HG03066 (cell line): ENCODE measurements at regions not wholly inside any gene's neighbourhood (a gene's known extent, or its start where the extent isn't known, plus 50 kb on each side); places are given as distances from the start of the nearest gene placed in this dataset.

ENCODE experiments used
- ATAC-seq: cut with Tn5 transposase; IDR thresholded peaks from one replicate; pipeline ENCODE4 v1.9.1; 2021; ENCODE audit warnings: low read depth; ENCODE audit not compliant: unreplicated experiment

GRCh38 chr6:137772541-137773250 is 94.4 kb upstream of the TNFAIP3 start:
- ATAC-seq: no peak

DNA sequence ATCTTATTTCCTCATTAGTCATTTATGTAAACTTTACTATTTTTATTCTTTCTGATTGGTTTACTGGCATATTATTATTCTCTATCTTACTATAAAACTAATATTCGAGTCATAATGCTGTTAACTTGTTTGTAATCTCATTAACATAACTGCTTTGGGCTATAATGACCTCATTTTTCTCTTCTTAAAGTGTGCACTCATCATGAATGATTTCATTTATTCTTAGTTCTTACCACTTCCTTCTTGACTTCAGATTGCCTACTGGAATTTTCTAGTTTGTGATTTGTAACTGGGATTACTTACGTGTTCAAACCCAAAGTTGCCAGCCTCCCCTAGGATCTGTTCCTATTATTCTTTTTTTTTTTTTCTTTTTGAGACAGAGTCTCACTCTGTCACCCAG is 91.8 kb upstream of the TNFAIP3 start:
- ATAC-seq: no peak

DNA sequence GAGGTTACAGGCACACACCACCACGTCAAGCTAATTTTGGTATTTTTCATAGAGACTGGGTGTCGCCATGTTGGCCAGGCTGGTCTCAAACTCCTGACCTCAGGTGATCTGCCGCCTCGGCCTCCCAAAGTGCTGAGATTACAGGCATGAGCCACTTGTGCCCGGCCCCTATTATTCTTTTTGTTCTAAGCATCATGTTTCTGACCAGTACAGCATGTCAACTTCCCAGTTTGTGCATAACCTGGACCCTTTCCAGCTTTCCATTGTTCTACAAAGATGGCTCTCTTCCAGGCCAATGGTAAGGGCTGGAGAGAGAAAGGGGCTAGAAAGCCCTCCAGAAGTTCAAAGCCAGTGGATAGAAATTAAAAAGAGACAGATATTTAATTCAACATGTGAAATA is 91.3 kb upstream of the TNFAIP3 start:
- no peak for ATAC-seq

GRCh38 chr6:137776256-137776655 is 90.8 kb upstream of the TNFAIP3 start:
- no peak for ATAC-seq

GRCh38 chr6:137776786-137777686 is 90.0 kb upstream of the TNFAIP3 start:
- no peak for ATAC-seq

- no peak for ATAC-seq
These were observed 89.4 kb upstream of the TNFAIP3 start for GRCh38 chr6:137777687-137778075.

DNA sequence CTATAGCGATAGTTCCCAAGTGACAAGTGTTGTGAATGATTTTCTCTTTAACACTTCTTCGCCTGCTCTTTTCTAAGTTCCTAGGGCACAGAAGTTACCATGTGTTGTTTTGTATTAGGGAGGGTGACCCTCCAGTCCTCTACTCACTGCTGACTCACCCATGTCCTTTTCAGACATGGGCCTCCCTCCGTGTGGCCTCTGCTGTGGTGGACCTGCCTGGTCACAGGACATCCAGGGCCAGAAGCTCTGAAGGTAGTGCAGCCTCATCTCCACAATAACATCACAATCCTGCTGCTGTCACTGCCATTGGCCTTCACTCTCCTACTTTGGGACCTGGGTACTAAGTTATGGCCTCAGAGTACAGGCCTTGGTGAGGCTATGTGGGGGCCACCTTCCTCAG is 87.1 kb upstream of the TNFAIP3 start:
- ATAC-seq: no peak

DNA sequence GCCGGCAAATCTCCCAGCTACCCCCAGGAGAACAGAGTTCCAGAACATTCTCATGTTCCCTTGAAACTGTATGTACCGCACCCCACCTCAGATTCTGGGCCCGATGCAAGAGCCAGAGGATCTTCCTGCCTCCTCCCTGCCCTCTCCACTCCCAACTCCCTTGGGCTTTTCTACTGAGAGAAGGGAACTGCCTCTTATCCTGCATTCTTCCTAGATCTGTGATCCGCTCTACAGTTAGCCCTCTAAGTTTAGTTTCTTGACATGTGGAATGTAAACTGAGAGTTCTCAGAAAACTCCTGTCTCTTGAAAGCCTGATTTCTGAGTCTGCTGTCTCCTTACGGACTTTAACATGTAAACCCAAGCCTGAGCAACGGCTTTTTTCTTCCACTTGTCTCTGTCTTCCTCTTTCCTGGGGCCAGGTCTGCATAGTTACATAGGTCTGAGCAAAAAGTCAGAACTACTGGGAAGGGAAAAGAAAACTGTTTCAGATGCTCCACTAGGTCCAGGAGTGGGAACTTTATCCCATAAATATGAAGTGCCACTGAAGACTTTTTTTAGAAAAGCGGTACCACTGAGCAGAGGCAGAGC is 86.5 kb upstream of the TNFAIP3 start:
- no peak for ATAC-seq

DNA sequence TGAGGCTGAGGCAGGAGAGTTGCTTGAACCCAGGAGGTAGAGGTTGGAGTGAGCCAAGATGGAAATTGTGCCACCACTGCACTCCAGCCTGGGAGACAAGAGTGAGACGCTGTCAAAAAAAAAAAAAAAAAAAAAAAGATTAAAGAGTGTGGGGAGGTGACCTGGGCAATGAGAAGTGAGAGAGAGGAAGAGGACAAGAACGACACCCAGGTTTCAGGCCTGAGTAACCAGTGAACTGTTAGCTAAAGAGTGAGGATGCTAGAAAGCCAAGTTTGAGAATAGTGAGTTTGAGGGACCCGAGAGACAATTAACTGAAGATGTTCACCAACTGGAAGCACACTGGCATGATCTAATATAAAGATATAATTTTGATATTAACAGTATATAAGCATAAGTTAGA is 85.4 kb upstream of the TNFAIP3 start:
- ATAC-seq: no peak

DNA sequence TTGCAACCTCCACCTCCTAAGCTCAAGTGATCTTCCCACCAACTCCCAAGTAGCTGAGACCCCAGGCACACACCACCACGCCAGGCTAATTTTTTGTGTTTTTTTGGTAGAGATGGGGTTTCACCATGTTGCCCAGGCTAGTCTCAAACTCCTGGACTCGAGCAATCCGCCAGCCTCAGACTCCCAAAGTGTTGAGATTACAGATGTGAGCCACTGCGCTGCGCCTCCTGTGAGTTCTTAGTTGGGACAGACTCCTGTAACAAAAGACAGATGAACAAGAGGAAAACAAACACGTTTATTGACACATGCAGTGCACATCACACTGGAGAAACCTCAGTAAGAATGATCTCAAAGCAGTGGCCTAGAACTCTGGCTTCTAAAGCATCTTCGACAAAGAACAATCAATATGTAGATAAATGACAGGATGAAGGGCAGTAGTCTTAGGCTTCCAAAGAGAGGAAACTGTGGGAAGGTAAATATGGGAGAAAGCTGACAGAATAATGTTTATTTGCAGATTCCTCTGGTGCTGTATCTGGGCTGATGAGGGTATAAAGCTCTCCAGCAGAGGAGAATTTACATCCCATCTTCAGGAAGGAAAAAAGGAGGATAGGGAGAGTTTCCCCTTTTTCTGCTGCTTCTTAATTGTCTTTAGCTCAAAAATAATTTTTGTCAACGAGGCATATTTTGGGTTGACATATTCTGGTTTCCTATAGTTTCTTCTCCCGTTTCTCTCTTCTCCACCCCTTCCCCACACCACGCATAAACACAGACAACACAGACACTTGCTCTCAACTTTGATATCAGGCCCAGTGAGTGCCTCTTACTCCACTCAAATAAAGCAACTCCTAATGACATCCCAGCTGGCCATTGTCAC is 84.7 kb upstream of the TNFAIP3 start:
- ATAC-seq: no peak

- ATAC-seq: no peak
These were observed 83.3 kb upstream of the TNFAIP3 start for GRCh38 chr6:137783710-137784109.

DNA sequence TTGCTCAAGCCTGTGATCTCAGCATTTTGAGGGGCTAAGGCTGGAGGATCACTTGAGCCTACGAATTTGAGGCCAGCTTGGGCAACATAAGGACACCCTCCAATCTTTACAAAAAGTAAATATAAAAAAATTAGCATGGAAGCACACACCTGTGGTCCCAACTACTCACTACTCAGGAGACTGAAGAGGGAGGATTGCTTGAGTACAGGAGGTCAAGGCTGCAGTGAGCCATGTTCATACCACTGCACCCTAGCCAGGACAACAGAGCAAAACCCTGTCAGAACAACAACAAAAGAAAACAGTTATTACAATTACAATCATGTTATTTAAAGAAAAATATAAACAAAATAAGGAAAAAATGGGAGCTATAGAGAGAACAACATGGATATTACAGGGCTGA is 82.5 kb upstream of the TNFAIP3 start:
- no peak for ATAC-seq

GRCh38 chr6:137787016-137787415 is 80.0 kb upstream of the TNFAIP3 start:
- no peak for ATAC-seq

GRCh38 chr6:137788248-137788647 is 78.8 kb upstream of the TNFAIP3 start:
- no peak for ATAC-seq

- ATAC-seq: no peak
These were observed 75.5 kb upstream of the TNFAIP3 start for GRCh38 chr6:137791281-137792159.

GRCh38 chr6:137792160-137793033 is 74.7 kb upstream of the TNFAIP3 start:
- ATAC-seq: no peak

GRCh38 chr6:137793805-137794515 is 73.1 kb upstream of the TNFAIP3 start:
- ATAC-seq: no peak
